HG02623 (cell line): ENCODE measurements at regions not wholly inside any gene's neighbourhood (a gene's known extent, or its start where the extent isn't known, plus 50 kb on each side); places are given as distances from the start of the nearest gene placed in this dataset.

ENCODE experiments used
- ATAC-seq: cut with Tn5 transposase; IDR thresholded peaks from one replicate; pipeline ENCODE4 v1.9.1; 2021; ENCODE audit warnings: moderate library complexity; ENCODE audit not compliant: unreplicated experiment

GRCh38 chr3:71857956-71858355 lies 73.0 kb upstream of the PROK2 start:
- ATAC-seq, result no peak

- ATAC-seq, result no peak
These were observed 69.8 kb upstream of the PROK2 start for GRCh38 chr3:71854706-71855105.

GRCh38 chr3:71854096-71854495 lies 69.1 kb upstream of the PROK2 start:
- ATAC-seq, result no peak

GRCh38 chr3:71851878-71852277 lies 66.9 kb upstream of the PROK2 start:
- no peak for ATAC-seq

GRCh38 chr3:71850654-71851053 lies 65.7 kb upstream of the PROK2 start:
- no peak for ATAC-seq

GRCh38 chr3:71849681-71850080 lies 64.7 kb upstream of the PROK2 start:
- no peak for ATAC-seq

GRCh38 chr3:71847794-71848193 lies 62.8 kb upstream of the PROK2 start:
- ATAC-seq, result no peak

GRCh38 chr3:71846185-71846584 lies 61.2 kb upstream of the PROK2 start:
- no peak for ATAC-seq

- no peak for ATAC-seq
These were observed 58.1 kb upstream of the PROK2 start for GRCh38 chr3:71843071-71843470.

GRCh38 chr3:71838406-71838805 lies 53.5 kb upstream of the PROK2 start:
- no peak for ATAC-seq
